Muscle layer of duodenum (tissue), 2 donors: ENCODE measurements at regions not wholly inside any gene's neighbourhood (a gene's known extent, or its start where the extent isn't known, plus 50 kb on each side); places are given as distances from the start of the nearest gene placed in this dataset.

Source experiments
- H3K27ac ChIP-seq: one replicate; pipeline ENCODE4 v1.7.0; 2013; ENCODE audit warnings: mild to moderate bottlenecking, low read length
- H3K27me3 ChIP-seq: one replicate; pipeline ENCODE4 v1.7.0; 2013; ENCODE audit warnings: low read depth, mild to moderate bottlenecking, control low read depth, low read length
- H3K36me3 ChIP-seq, 2 donors: one replicate each; pipeline ENCODE4 v1.7.0; 2013; ENCODE audit warnings: low read length in 2 of 2, control low read depth in 1 of 2, mild to moderate bottlenecking in 1 of 2; ENCODE audit not compliant: insufficient read depth in 2 of 2, control insufficient read depth in 1 of 2
- H3K4me1 ChIP-seq, 2 donors: one replicate each; pipeline ENCODE4 v1.7.0; 2013; ENCODE audit warnings: low read length in 2 of 2, mild to moderate bottlenecking in 2 of 2, control low read depth in 1 of 2, moderate library complexity in 1 of 2; ENCODE audit not compliant: insufficient read depth in 2 of 2, control insufficient read depth in 1 of 2
- H3K4me3 ChIP-seq, 2 donors: one replicate each; pipeline ENCODE4 v1.7.0; 2013; ENCODE audit warnings: low read length in 2 of 2, low read depth in 1 of 2, mild to moderate bottlenecking in 1 of 2
- H3K9me3 ChIP-seq, 2 donors: one replicate each; pipeline ENCODE4 v1.7.0; 2013; ENCODE audit warnings: low read length in 2 of 2, control low read depth in 1 of 2, mild to moderate bottlenecking in 1 of 2; ENCODE audit not compliant: control insufficient read depth in 1 of 2
- donor health status: healthy.

DNA sequence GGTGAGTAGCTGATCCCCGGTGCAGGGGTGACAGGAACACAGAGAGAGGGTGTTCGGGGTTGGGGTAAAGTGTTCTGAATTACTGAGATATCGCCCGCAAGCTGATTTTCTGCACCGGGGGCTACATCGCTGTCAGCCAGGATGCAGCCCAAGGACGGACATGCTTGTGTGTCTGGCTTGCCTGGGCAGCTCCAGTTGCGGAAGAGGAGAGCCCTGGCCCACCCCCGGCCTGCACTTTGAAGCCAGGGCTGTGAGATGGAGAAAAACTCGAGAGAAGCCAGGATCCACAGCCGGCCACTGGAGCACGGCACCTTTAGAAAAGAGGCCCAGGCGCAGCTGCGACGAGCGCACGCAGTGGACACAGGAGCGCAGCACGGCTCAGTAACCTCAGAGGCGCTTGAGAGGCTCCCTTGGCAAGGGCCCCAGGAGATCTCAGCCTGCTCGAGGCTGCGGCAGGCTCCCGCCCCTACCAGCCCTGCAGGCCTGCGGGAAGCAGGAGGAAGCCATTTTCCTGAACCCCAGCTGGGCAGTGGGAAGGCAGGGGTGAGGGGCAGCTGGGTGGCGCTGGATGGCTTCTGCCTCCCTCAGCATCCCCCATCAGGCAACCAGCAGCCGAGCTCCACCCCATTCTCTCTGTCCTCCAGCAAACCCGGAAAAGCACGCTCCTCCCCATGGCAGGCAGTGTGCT lies 59.2 kb downstream of the C9orf50 start:
- Histone ChIP-seq H3K4me3 (no peak overlapping the region), H3K27ac (no peak overlapping the region)

DNA sequence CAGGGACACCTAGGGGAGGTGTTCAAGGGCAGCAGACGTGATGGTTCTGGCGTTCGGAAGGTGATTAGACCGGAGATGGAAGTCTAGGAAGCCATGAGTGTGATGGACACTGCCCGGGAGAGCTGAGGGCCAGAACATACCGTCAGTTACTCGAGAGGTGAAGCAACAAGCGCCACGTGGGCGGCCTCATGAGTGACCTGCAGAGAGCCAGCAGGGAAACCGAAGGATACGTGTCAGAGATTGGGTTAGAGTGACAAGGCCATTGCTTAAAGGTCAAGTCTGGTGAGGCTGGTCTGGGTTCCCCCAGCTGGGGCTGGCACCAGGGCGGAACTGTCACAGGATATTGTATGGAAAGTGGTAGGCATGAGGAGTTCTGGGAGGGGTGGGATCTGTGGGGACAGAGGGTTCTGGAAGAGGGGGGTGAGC lies 60.0 kb downstream of the C9orf50 start:
- Histone ChIP-seq H3K4me1 (peaks cover 0 to 7% of the 10 kb centered on the region in 2 donors), H3K4me3 (no peak overlapping the region), H3K36me3 (no peaks in the 10 kb centered on the region), H3K9me3 (no peaks in the 10 kb centered on the region), H3K27ac (no peak overlapping the region), H3K27me3 (no peaks in the 10 kb centered on the region)

More for the DNA sequence above, 59.2 kb downstream of the C9orf50 start:
- H3K9me3 ChIP-seq: no peaks in the 10 kb centered on the region
- no peaks in the 10 kb centered on the region for H3K36me3 ChIP-seq
- H3K4me1 ChIP-seq: peaks cover 0 to 7% of the 10 kb centered on the region in 2 donors
- no peaks in the 10 kb centered on the region for H3K27me3 ChIP-seq

DNA sequence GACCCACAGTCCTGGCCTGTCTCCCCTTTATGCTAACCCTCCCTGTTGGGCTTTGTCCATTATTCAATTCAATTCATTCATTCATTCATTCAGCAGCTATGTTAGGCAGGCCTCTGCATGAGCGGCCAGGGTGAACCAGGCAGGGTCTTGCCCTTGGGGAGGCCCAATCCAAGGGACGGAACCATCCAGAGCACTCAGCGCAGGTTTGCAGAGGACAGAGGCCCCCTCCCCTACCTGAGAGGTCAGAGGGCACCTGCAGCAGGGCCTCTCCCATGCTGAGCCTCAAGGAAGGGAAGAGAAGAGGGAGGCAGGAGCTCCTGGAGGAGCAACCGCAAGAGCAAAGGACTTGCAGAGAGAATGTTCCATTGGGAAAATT lies 61.4 kb downstream of the C9orf50 start:
- no peaks in the 10 kb centered on the region for H3K27me3 ChIP-seq
- no peaks in the 10 kb centered on the region for H3K36me3 ChIP-seq
- H3K4me3 ChIP-seq: no peak overlapping the region
- no peak overlapping the region for H3K27ac ChIP-seq
- H3K4me1 ChIP-seq: peaks cover 0 to 7% of the 10 kb centered on the region in 2 donors
- H3K9me3 ChIP-seq: no peaks in the 10 kb centered on the region

DNA sequence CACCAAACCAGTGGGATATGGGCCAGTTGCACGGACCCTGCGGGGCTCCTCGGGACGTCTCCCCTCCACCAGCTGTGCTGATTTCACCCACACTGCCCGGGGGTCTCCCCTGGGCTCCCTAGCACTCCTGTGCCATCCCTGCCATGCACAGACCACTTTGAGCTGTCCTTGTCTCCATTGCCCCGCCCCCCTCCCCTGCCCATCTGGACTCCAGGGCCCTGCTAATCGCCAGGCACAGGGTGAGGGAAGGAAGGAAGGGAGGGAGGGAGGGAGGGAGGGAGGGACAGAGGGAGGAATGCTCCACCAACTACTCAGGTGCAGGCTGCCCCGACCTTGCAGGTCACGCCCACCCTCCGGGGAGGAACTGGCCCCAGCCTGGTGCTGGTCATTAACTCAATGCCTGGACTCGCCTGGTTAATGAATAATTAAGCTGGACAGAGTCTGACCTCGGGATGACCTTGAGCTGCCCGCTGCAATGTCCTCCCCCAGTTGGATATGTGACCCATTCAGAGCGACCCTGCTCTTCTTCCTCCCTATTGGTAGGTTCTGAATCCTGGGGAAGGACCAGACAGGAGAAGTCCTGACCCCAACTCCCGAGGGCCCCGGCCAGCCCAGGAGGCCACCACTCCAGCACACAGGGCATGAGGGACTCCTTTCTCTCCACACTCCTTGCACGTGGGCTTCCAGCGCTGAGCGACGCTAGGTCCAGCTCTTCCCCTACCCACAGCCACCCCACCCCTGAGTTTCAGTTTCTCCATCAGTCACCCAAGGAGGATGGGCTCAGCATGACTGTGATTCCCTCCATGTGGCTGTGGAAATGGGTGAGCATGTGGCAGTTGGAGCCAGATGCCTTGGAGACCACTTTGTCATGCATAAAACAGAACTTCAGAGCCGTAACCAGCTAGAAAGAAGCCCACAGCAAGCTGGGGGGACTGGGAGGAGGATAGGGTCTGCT lies 62.1 kb downstream of the C9orf50 start:
- Histone ChIP-seq H3K9me3 (no peaks in the 10 kb centered on the region), H3K4me1 (peaks cover 0 to 7% of the 10 kb centered on the region in 2 donors), H3K27ac (no peak overlapping the region), H3K27me3 (no peaks in the 10 kb centered on the region), H3K36me3 (no peaks in the 10 kb centered on the region), H3K4me3 (no peak overlapping the region)

DNA sequence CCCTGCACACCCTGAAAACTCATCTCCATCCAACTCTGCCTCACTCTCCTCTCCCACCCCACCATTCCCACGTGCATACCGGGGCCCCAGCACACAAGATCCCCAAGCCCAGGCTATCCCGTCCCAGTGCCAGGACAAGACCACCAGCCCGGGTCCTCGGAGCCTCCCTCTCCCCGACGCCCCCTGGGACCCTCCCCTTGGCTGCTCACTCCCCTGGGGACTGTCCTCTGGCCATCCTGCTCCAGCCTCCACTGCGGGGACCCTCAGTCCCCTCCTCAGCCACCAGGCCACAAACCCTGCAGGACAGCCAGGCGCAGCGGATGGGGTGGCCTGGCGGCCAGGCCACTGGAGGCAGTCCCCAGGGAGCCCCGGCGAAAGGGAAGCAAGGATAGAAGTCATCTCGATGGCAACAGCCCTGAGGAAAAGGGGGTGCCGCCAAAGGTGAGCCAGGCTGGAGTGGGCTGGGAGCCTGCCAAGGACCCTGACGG lies 62.8 kb downstream of the C9orf50 start:
- Histone ChIP-seq H3K9me3 (no peaks in the 10 kb centered on the region), H3K27ac (no peak overlapping the region), H3K4me3 (no peak overlapping the region), H3K36me3 (no peaks in the 10 kb centered on the region), H3K27me3 (no peaks in the 10 kb centered on the region), H3K4me1 (peaks cover 0 to 7% of the 10 kb centered on the region in 2 donors)

DNA sequence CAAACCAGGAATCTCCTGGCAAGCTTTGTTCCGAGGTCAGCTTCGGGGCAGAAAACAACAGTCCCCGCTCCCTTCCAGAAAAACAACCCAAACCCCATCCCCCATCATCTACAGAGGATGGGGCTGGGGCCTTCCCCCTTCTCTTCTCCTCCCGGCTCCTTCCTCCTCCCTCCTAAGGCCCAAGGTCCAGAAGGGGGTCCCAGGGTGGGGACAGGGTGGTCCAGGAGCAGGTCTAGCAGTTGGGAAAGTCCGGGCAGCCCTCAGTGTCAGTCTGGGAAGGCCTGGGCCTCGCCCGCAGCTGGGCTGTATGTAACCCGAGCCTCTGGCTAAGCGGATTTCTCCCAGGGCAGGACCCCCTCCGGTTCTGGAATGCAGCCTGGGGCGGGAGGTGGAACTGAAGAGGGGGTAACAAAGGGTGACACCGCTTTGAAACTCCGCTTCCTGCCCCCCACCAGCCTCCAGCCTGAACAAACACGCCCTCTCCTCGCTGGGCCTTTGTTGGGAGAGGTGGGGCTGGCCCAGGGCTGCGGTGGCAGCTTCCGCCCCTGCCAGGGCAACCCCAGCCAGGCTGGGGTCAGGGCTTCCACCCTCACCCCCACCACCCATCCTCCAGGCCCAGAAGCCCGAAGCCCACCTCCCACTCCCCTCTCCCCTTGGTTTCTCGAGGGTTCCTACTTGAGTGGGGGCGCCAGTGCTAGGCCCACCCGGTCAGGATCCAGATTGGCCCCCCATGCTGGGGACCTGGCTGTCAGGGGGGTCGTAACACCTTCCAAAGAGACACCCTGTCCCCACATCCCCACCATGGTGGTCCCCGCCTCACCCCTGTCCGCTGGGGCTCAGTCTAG lies 63.5 kb downstream of the C9orf50 start:
- Histone ChIP-seq H3K9me3 (no peaks in the 10 kb centered on the region), H3K36me3 (no peaks in the 10 kb centered on the region), H3K27me3 (no peaks in the 10 kb centered on the region), H3K27ac (no peak overlapping the region), H3K4me3 (no peak overlapping the region), H3K4me1 (peaks cover 0 to 7% of the 10 kb centered on the region in 2 donors)

DNA sequence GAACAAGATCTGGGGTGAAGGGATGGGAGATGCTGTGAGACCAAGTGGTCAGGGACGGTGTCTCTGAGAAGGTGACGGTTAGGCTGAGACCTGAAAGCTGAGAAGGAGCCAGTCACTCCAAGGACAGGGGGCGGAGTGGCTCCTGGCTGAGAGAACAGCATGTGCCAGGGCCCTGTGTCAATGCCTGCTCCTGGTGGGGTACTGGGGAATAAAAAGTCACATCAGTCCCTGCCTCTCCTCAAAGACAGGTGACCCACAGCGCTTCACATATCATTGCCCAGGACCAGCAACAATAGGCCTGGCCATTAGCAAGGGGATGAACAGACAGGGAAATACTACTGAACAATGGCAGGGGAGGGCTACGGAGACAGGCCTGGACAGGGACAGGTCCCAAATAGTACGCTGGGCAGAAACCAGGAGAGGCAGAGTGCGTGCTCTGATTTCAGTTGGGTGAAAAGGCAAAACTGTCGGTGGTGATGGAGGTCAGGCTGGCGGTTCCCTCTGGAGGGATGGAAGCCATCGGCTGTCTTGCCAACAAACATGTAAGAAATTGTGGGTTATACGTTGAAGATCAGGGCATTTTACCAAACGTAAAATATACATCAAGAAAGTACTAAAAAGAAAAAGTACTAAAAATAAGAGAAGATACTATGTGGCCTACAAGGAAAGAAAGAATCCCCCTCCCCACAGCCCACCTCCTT lies 64.3 kb downstream of the C9orf50 start:
- Histone ChIP-seq H3K4me3 (no peak overlapping the region), H3K9me3 (no peaks in the 10 kb centered on the region), H3K27me3 (no peaks in the 10 kb centered on the region), H3K4me1 (peaks cover 0 to 1% of the 10 kb centered on the region in 2 donors), H3K27ac (no peak overlapping the region), H3K36me3 (no peaks in the 10 kb centered on the region)

DNA sequence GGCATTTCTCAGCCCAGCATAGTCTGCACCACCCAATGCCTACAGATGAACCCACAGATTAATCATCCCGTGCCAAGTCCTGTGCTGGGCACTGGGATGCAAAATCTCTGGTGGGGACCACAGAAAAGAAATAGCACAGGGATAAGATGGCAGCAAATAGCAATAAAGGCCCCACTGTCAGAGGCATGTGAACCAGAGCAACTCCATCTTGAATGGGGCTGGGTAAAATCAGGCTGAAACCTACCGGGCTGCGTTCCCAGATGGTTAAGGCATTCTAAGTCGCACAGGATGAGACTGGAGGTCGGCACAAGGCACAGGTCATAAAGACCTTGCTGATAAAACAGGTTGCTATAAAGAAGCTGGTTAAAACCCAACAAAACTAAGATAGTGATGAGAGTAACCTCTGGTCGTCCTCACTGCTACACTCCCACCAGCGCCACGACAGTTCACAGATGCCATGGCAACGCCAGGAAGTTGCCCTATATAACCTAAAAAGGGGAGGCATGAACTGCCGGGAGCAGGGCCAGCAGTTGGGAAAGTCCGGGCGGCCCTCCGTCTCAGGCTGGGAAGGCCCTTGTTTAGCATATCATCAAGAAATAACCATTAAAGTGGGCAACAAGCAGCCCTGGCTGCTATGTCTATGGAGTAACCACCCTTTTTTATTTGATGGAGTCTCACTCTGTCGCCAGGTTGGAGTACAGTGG lies 65.2 kb downstream of the C9orf50 start:
- no peaks in the 10 kb centered on the region for H3K9me3 ChIP-seq
- H3K36me3 ChIP-seq: no peaks in the 10 kb centered on the region
- H3K27ac ChIP-seq: no peak overlapping the region
- H3K27me3 ChIP-seq: no peaks in the 10 kb centered on the region
- H3K4me3 ChIP-seq: no peak overlapping the region
- no peaks in the 10 kb centered on the region for H3K4me1 ChIP-seq

DNA sequence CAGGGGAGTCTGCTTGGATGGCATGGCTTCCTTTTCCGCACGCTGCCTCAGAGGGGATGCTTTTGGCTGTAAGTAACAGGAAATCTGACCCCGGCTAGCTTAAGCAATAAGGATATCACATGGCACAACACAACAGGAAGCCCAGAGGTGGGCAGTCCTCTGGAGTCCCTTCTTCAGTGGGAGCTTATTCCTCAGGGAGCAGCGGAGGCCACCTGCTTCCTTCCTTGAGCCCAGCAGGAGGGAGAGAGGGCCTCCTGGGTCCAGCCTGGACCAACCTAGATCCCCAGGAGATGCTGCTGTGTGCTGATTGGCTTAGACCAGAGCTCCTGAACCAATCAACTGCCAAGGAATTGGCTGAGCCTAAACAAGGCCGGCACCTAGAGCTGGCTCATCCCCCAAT lies 66.3 kb downstream of the C9orf50 start:
- Histone ChIP-seq H3K4me1 (no peaks in the 10 kb centered on the region), H3K27ac (no peak overlapping the region), H3K36me3 (no peaks in the 10 kb centered on the region), H3K9me3 (no peaks in the 10 kb centered on the region), H3K27me3 (no peaks in the 10 kb centered on the region), H3K4me3 (no peak overlapping the region)

DNA sequence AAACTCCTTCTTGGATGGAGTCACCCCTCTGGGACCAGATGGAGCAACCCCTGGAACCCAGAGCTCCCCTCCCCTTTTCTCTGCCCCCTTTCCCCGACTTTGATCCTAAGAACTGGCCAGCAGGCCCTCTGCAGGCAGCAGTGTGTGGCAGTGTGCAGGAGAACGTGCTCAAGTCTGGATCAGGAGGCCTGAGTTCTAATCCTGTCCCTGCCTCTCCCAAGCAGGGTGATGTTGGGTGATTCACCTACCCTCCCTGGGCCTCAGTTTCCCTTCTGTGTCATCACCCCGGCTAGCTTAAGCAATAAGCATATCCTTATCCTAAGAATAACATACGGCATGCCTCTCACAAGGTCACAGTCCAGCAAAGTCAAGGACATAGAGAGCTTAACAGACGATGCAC lies 67.6 kb downstream of the C9orf50 start:
- Histone ChIP-seq H3K4me1 (no peaks in the 10 kb centered on the region), H3K36me3 (no peaks in the 10 kb centered on the region), H3K27me3 (no peaks in the 10 kb centered on the region)

More for the DNA sequence above, 67.6 kb downstream of the C9orf50 start:
- no peak overlapping the region for H3K4me3 ChIP-seq
- no peaks in the 10 kb centered on the region for H3K9me3 ChIP-seq
- no peak overlapping the region for H3K27ac ChIP-seq
